Cardiac fibroblast (primary cell): ENCODE measurements at regions not wholly inside any gene's neighbourhood (a gene's known extent, or its start where the extent isn't known, plus 50 kb on each side); places are given as distances from the start of the nearest gene placed in this dataset.
A peak's percentile ranks its signal among the peaks of the same experiment; 100 is the strongest.

Experiments used
- DNase-seq, 2 donors: peaks; one replicate each; pipeline versions ENCODE4 v3.0.0 to v3.0.0-alpha.2; 2010; ENCODE audit warnings: low read depth in 2 of 2
- H3K4me3 ChIP-seq, 2 donors: replicated peaks in 1 of 2; 1 replicate in 1 of 2; 2 replicates in 1 of 2; pipeline ENCODE4 v1.5.1; 2011; ENCODE audit warnings: low read depth in 2 of 2, low read length in 2 of 2, mild to moderate bottlenecking in 2 of 2, moderate library complexity in 1 of 2
- CTCF ChIP-seq: IDR thresholded peaks from one replicate; pipeline ENCODE4 v1.5.1; 2011; ENCODE audit warnings: low read depth, mild to moderate bottlenecking, low read length, inconsistent platforms

GRCh38 chr2:163200741-163201140 is 362.2 kb upstream of the KCNH7 start:
- DNase-seq, result no peak
- TF ChIP-seq CTCF, result no peak
- no peak overlapping the region for H3K4me3 ChIP-seq

- H3K4me3 ChIP-seq, result no peak overlapping the region
- no peak for DNase-seq
- no peak for TF ChIP-seq CTCF
These were observed 360.4 kb upstream of the KCNH7 start for GRCh38 chr2:163198972-163199371.

GRCh38 chr2:163198007-163198406 is 359.4 kb upstream of the KCNH7 start:
- H3K4me3 ChIP-seq, result no peak overlapping the region
- no peak for DNase-seq
- no peak for TF ChIP-seq CTCF

- DNase-seq, result peak; percentile 67 to 81
These were observed 352.8 kb upstream of the KCNH7 start for GRCh38 chr2:163191372-163191771.

GRCh38 chr2:163187995-163188655 is 349.6 kb upstream of the KCNH7 start:
- TF ChIP-seq CTCF, result no peak
- no peak overlapping the region for H3K4me3 ChIP-seq
- DNase-seq, result peak in 1 of 2 donors; percentile 48

More at GRCh38 chr2:163191372-163191771, 352.8 kb upstream of the KCNH7 start:
- no peak overlapping the region for H3K4me3 ChIP-seq
- TF ChIP-seq CTCF, result peak; percentile 61

GRCh38 chr2:163187119-163187518 is 348.6 kb upstream of the KCNH7 start:
- H3K4me3 ChIP-seq, result no peak overlapping the region
- no peak for TF ChIP-seq CTCF
- no peak for DNase-seq

- no peak for DNase-seq
- no peak overlapping the region for H3K4me3 ChIP-seq
- no peak for TF ChIP-seq CTCF
These were observed 346.6 kb upstream of the KCNH7 start for GRCh38 chr2:163185160-163185559.
